GM19397 (cell line): ENCODE measurements at regions not wholly inside any gene's neighbourhood (a gene's known extent, or its start where the extent isn't known, plus 50 kb on each side); places are given as distances from the start of the nearest gene placed in this dataset.
"Not testable (repeated sequence)": the region's sequence is repeated elsewhere in the genome, so short reads cannot be mapped to it uniquely, and the experiment has no call there.

Experiments
- ATAC-seq: cut with Tn5 transposase; IDR thresholded peaks from one replicate; pipeline ENCODE4 v1.9.1; 2021; ENCODE audit warnings: mild to moderate bottlenecking, moderate library complexity; ENCODE audit not compliant: unreplicated experiment

GRCh38 chr6:85132091-85132490 is 317.8 kb upstream of the NT5E start:
- no peak for ATAC-seq

- no peak for ATAC-seq
Measured at GRCh38 chr6:85130743-85131142, 319.1 kb upstream of the NT5E start.

- no peak for ATAC-seq
Measured at GRCh38 chr6:85129881-85130280, 320.0 kb upstream of the NT5E start.

- no peak for ATAC-seq
Measured at GRCh38 chr6:85128781-85129180, 321.1 kb upstream of the NT5E start.

GRCh38 chr6:85128256-85128655 is 321.6 kb upstream of the NT5E start:
- ATAC-seq, result not testable (repeated sequence)

- ATAC-seq, result no peak
Measured at GRCh38 chr6:85127696-85128243, 322.1 kb upstream of the NT5E start.

GRCh38 chr6:85127168-85127498 is 322.8 kb upstream of the NT5E start:
- ATAC-seq, result no peak

- ATAC-seq, result no peak
Measured at GRCh38 chr6:85126485-85127167, 323.3 kb upstream of the NT5E start.

GRCh38 chr6:85125526-85125925 is 324.4 kb upstream of the NT5E start:
- ATAC-seq, result no peak

- ATAC-seq, result no peak
Measured at GRCh38 chr6:85124472-85125354, 325.2 kb upstream of the NT5E start.

GRCh38 chr6:85121158-85121557 is 328.7 kb upstream of the NT5E start:
- ATAC-seq, result no peak

GRCh38 chr6:85118652-85119235 is 331.1 kb upstream of the NT5E start:
- ATAC-seq, result no peak

- no peak for ATAC-seq
Measured at GRCh38 chr6:85118233-85118632, 331.6 kb upstream of the NT5E start.

- no peak for ATAC-seq
Measured at GRCh38 chr6:85116475-85116874, 333.4 kb upstream of the NT5E start.

GRCh38 chr6:85115876-85116275 is 334.0 kb upstream of the NT5E start:
- no peak for ATAC-seq

- no peak for ATAC-seq
Measured at GRCh38 chr6:85115376-85115775, 334.5 kb upstream of the NT5E start.

GRCh38 chr6:85114581-85114935 is 335.3 kb upstream of the NT5E start:
- no peak for ATAC-seq

GRCh38 chr6:85113934-85114580 is 335.8 kb upstream of the NT5E start:
- no peak for ATAC-seq

- ATAC-seq, result no peak
Measured at GRCh38 chr6:85112540-85112939, 337.3 kb upstream of the NT5E start.

- ATAC-seq, result no peak
Measured at GRCh38 chr6:85111481-85112011, 338.3 kb upstream of the NT5E start.

GRCh38 chr6:85110943-85111342 is 338.9 kb upstream of the NT5E start:
- ATAC-seq, result no peak
